ENCODE measurements at regions not wholly inside any gene's neighbourhood (a gene's known extent, or its start where the extent isn't known, plus 50 kb on each side); places are given as distances from the start of the nearest gene placed in this dataset.
A peak's percentile ranks its signal among the peaks of the same experiment; 100 is the strongest.

- no peak overlapping the region for H3K4ac ChIP-seq (ENCODE audit: low read depth in 1 of 2, low read length in 2 of 2)
- no peak overlapping the region for H4K91ac ChIP-seq (ENCODE audit: low read length)
- no peak overlapping the region for H3K23ac ChIP-seq (ENCODE audit: low read length in 2 of 2)
- no peak overlapping the region for H3K27ac ChIP-seq (ENCODE audit: low read length, poor library complexity, severe bottlenecking)
- no peak overlapping the region for H2AFZ ChIP-seq (ENCODE audit: low read depth, low read length)
- peaks cover 2% of the 10 kb centered on the region for H3K4me1 ChIP-seq (ENCODE audit: control insufficient read depth, insufficient read depth, low read depth, low read length)
- no peak overlapping the region for H2BK12ac ChIP-seq (ENCODE audit: low read length in 2 of 2)
- H3K9me3 ChIP-seq (ENCODE audit: control insufficient read depth, low read length) = no peaks in the 10 kb centered on the region
- H2BK5ac ChIP-seq (ENCODE audit: low read depth, low read length, poor library complexity, severe bottlenecking) = no peak overlapping the region
- H3K36me3 ChIP-seq (ENCODE audit: control insufficient read depth in 1 of 2, insufficient read depth in 2 of 2, low read depth in 1 of 2, low read length in 2 of 2) = no peaks in the 10 kb centered on the region
- DNase-seq = no peak
- H4K8ac ChIP-seq (ENCODE audit: low read length) = no peak overlapping the region
- no peak overlapping the region for H2BK120ac ChIP-seq (ENCODE audit: low read depth, low read length)
- H3K18ac ChIP-seq (ENCODE audit: low read depth in 1 of 2, low read length in 2 of 2) = no peak overlapping the region
- no peak overlapping the region for H2AK5ac ChIP-seq (ENCODE audit: low read length, severe bottlenecking)
- no peaks in the 10 kb centered on the region for H3K79me1 ChIP-seq (replicated peaks; ENCODE audit: low read length, poor library complexity, severe bottlenecking)
- H3K4me2 ChIP-seq (ENCODE audit: low read length, poor library complexity, severe bottlenecking) = no peak overlapping the region
- no CpG with 5 or more reads among the region's 2 CpGs for WGBS
- H3K14ac ChIP-seq (ENCODE audit: low read length in 2 of 2) = no peak overlapping the region
- no peak overlapping the region for H3K9ac ChIP-seq (ENCODE audit: low read length)
- H3K27me3 ChIP-seq (ENCODE audit: control insufficient read depth in 1 of 2, insufficient read depth in 1 of 2, low read length in 2 of 2) = no peaks in the 10 kb centered on the region
- no peak overlapping the region for H2BK15ac ChIP-seq (ENCODE audit: low read depth, poor library complexity, severe bottlenecking)
- no peak overlapping the region for H3K4me3 ChIP-seq (ENCODE audit: insufficient read depth in 1 of 2, low read depth in 1 of 2, low read length in 2 of 2)
These were observed 1320.6 kb downstream of the LRFN5 start for GRCh38 chr14:42927313-42927712.

GRCh38 chr14:42921901-42922300, 1315.2 kb downstream of the LRFN5 start:
- Histone ChIP-seq H3K36me3 (ENCODE audit: control insufficient read depth in 1 of 2, insufficient read depth in 2 of 2, low read depth in 1 of 2, low read length in 2 of 2) (no peaks in the 10 kb centered on the region), H2BK15ac (ENCODE audit: low read depth, poor library complexity, severe bottlenecking) (no peak overlapping the region), H3K18ac (ENCODE audit: low read depth in 1 of 2, low read length in 2 of 2) (no peak overlapping the region), H2AK5ac (ENCODE audit: low read length, severe bottlenecking) (no peak overlapping the region), H3K9me3 (ENCODE audit: control insufficient read depth, low read length) (no peaks in the 10 kb centered on the region), H2AFZ (ENCODE audit: low read depth, low read length) (no peak overlapping the region), H3K9ac (ENCODE audit: low read length) (no peak overlapping the region), H3K4ac (ENCODE audit: low read depth in 1 of 2, low read length in 2 of 2) (no peak overlapping the region), H4K91ac (ENCODE audit: low read length) (no peak overlapping the region), H3K27ac (ENCODE audit: low read length, poor library complexity, severe bottlenecking) (no peak overlapping the region), H4K8ac (ENCODE audit: low read length) (no peak overlapping the region), H2BK120ac (ENCODE audit: low read depth, low read length) (no peak overlapping the region), H3K14ac (ENCODE audit: low read length in 2 of 2) (no peak overlapping the region), H3K27me3 (ENCODE audit: control insufficient read depth in 1 of 2, insufficient read depth in 1 of 2, low read length in 2 of 2) (no peaks in the 10 kb centered on the region), H2BK5ac (ENCODE audit: low read depth, low read length, poor library complexity, severe bottlenecking) (no peak overlapping the region), H3K23ac (ENCODE audit: low read length in 2 of 2) (no peak overlapping the region), H3K79me1 (replicated peaks; ENCODE audit: low read length, poor library complexity, severe bottlenecking) (no peaks in the 10 kb centered on the region), H2BK12ac (ENCODE audit: low read length in 2 of 2) (no peak overlapping the region), H3K4me2 (ENCODE audit: low read length, poor library complexity, severe bottlenecking) (no peak overlapping the region), H3K4me1 (ENCODE audit: control insufficient read depth, insufficient read depth, low read depth, low read length) (no peaks in the 10 kb centered on the region), H3K4me3 (ENCODE audit: insufficient read depth in 1 of 2, low read depth in 1 of 2, low read length in 2 of 2) (no peak overlapping the region)
- no peak for DNase-seq
- 82% methylated on average over 1 of the region's 1 CpG for WGBS

- Histone ChIP-seq H3K27me3 (ENCODE audit: control insufficient read depth in 1 of 2, insufficient read depth in 1 of 2, low read length in 2 of 2) (no peaks in the 10 kb centered on the region), H3K9ac (ENCODE audit: low read length) (no peak overlapping the region), H3K4me3 (ENCODE audit: insufficient read depth in 1 of 2, low read depth in 1 of 2, low read length in 2 of 2) (no peak overlapping the region), H3K23ac (ENCODE audit: low read length in 2 of 2) (no peak overlapping the region), H3K27ac (ENCODE audit: low read length, poor library complexity, severe bottlenecking) (no peak overlapping the region), H2BK120ac (ENCODE audit: low read depth, low read length) (no peak overlapping the region), H2BK12ac (ENCODE audit: low read length in 2 of 2) (no peak overlapping the region), H3K4ac (ENCODE audit: low read depth in 1 of 2, low read length in 2 of 2) (no peak overlapping the region), H3K14ac (ENCODE audit: low read length in 2 of 2) (no peak overlapping the region), H3K4me2 (ENCODE audit: low read length, poor library complexity, severe bottlenecking) (no peak overlapping the region), H3K9me3 (ENCODE audit: control insufficient read depth, low read length) (no peaks in the 10 kb centered on the region), H4K91ac (ENCODE audit: low read length) (no peak overlapping the region), H3K18ac (ENCODE audit: low read depth in 1 of 2, low read length in 2 of 2) (no peak overlapping the region), H2BK5ac (ENCODE audit: low read depth, low read length, poor library complexity, severe bottlenecking) (no peak overlapping the region), H3K4me1 (ENCODE audit: control insufficient read depth, insufficient read depth, low read depth, low read length) (no peaks in the 10 kb centered on the region), H2AK5ac (ENCODE audit: low read length, severe bottlenecking) (no peak overlapping the region), H2AFZ (ENCODE audit: low read depth, low read length) (no peak overlapping the region), H2BK15ac (ENCODE audit: low read depth, poor library complexity, severe bottlenecking) (no peak overlapping the region), H3K79me1 (replicated peaks; ENCODE audit: low read length, poor library complexity, severe bottlenecking) (no peaks in the 10 kb centered on the region), H4K8ac (ENCODE audit: low read length) (no peak overlapping the region), H3K36me3 (ENCODE audit: control insufficient read depth in 1 of 2, insufficient read depth in 2 of 2, low read depth in 1 of 2, low read length in 2 of 2) (no peaks in the 10 kb centered on the region)
- 60% methylated on average over 1 of the region's 1 CpG for WGBS
- DNase-seq = no peak
These were observed 1311.9 kb downstream of the LRFN5 start for GRCh38 chr14:42918615-42919014.

GRCh38 chr14:42911642-42912041, 1305.0 kb downstream of the LRFN5 start:
- H4K8ac ChIP-seq (ENCODE audit: low read length) = no peak overlapping the region
- H2BK5ac ChIP-seq (ENCODE audit: low read depth, low read length, poor library complexity, severe bottlenecking) = no peak overlapping the region
- no peak overlapping the region for H2AFZ ChIP-seq (ENCODE audit: low read depth, low read length)
- no peak overlapping the region for H2BK12ac ChIP-seq (ENCODE audit: low read length in 2 of 2)
- no peak overlapping the region for H3K9ac ChIP-seq (ENCODE audit: low read length)
- H4K91ac ChIP-seq (ENCODE audit: low read length) = no peak overlapping the region
- H3K4ac ChIP-seq (ENCODE audit: low read depth in 1 of 2, low read length in 2 of 2) = no peak overlapping the region
- no peaks in the 10 kb centered on the region for H3K36me3 ChIP-seq (ENCODE audit: control insufficient read depth in 1 of 2, insufficient read depth in 2 of 2, low read depth in 1 of 2, low read length in 2 of 2)
- H3K27me3 ChIP-seq (ENCODE audit: control insufficient read depth in 1 of 2, insufficient read depth in 1 of 2, low read length in 2 of 2) = no peaks in the 10 kb centered on the region
- H2BK15ac ChIP-seq (ENCODE audit: low read depth, poor library complexity, severe bottlenecking) = no peak overlapping the region
- H3K27ac ChIP-seq (ENCODE audit: low read length, poor library complexity, severe bottlenecking) = no peak overlapping the region
- H3K4me1 ChIP-seq (ENCODE audit: control insufficient read depth, insufficient read depth, low read depth, low read length) = no peaks in the 10 kb centered on the region
- H3K4me2 ChIP-seq (ENCODE audit: low read length, poor library complexity, severe bottlenecking) = no peak overlapping the region
- no peak overlapping the region for H3K18ac ChIP-seq (ENCODE audit: low read depth in 1 of 2, low read length in 2 of 2)
- no peaks in the 10 kb centered on the region for H3K9me3 ChIP-seq (ENCODE audit: control insufficient read depth, low read length)
- H3K79me1 ChIP-seq (replicated peaks; ENCODE audit: low read length, poor library complexity, severe bottlenecking) = no peaks in the 10 kb centered on the region
- H3K23ac ChIP-seq (ENCODE audit: low read length in 2 of 2) = no peak overlapping the region
- H3K4me3 ChIP-seq (ENCODE audit: insufficient read depth in 1 of 2, low read depth in 1 of 2, low read length in 2 of 2) = no peak overlapping the region
- no peak overlapping the region for H3K14ac ChIP-seq (ENCODE audit: low read length in 2 of 2)
- peak; percentile 9 for DNase-seq
- no peak overlapping the region for H2BK120ac ChIP-seq (ENCODE audit: low read depth, low read length)
- no peak overlapping the region for H2AK5ac ChIP-seq (ENCODE audit: low read length, severe bottlenecking)

Data from mesenchymal stem cell (in vitro differentiated cells and primary cell).